Kidney (tissue), 13 donors: ENCODE measurements at regions not wholly inside any gene's neighbourhood (a gene's known extent, or its start where the extent isn't known, plus 50 kb on each side); places are given as distances from the start of the nearest gene placed in this dataset.

Experiments used
- DNase-seq, 5 donors: peaks; one replicate each; pipeline ENCODE4 v3.0.0-alpha.2; 2013 to 2020
- FAIRE-seq: peaks from 2 replicates; lab custom pipeline; 2012; peaks lifted over from hg19 to GRCh38; lab: Jason Lieb, UNC
- H3K27ac ChIP-seq, 2 donors: one replicate each; pipeline ENCODE4 v1.7.0; 2013; ENCODE audit warnings: low read depth in 2 of 2, low read length in 2 of 2, inconsistent platforms in 1 of 2
- H3K27me3 ChIP-seq: one replicate; pipeline ENCODE4 v1.7.1; 2013; ENCODE audit warnings: low read length, inconsistent platforms; ENCODE audit not compliant: control insufficient read depth, insufficient read depth
- H3K36me3 ChIP-seq, 3 donors: one replicate each; pipeline versions ENCODE4 v1.7.0 to v1.7.1; 2013; ENCODE audit warnings: low read length in 3 of 3, control low read depth in 1 of 3, inconsistent platforms in 1 of 3; ENCODE audit not compliant: insufficient read depth in 3 of 3, control insufficient read depth in 2 of 3
- H3K4me1 ChIP-seq, 3 donors: one replicate each; pipeline versions ENCODE4 v1.7.0 to v1.7.1; 2013; ENCODE audit warnings: low read length in 3 of 3, inconsistent platforms in 1 of 3, low read depth in 1 of 3; ENCODE audit not compliant: control insufficient read depth in 2 of 3, insufficient read depth in 2 of 3
- H3K4me3 ChIP-seq, 3 donors: one replicate each; pipeline versions ENCODE4 v1.7.0 to v1.8.1; 2013; ENCODE audit warnings: low read length in 3 of 3, control low read depth in 1 of 3, inconsistent platforms in 1 of 3
- H3K9ac ChIP-seq, 3 donors: one replicate each; pipeline versions ENCODE4 v1.7.0 to v1.7.1; 2013; ENCODE audit warnings: low read length in 3 of 3, control low read depth in 1 of 3, inconsistent platforms in 1 of 3
- H3K9me3 ChIP-seq, 3 donors: one replicate each; pipeline versions ENCODE4 v1.7.0 to v1.7.1; 2013; ENCODE audit warnings: low read length in 3 of 3, control low read depth in 1 of 3, inconsistent platforms in 1 of 3; ENCODE audit not compliant: control insufficient read depth in 2 of 3, insufficient read depth in 1 of 3
- CTCF ChIP-seq: IDR thresholded peaks from 3 replicates; pipeline ENCODE4 v1.5.1; 2012; ENCODE audit warnings: mild to moderate bottlenecking, moderate library complexity, borderline replicate concordance; ENCODE audit not compliant: insufficient read depth; ENCODE audit errors: extremely low read depth
- intact Hi-C: fragments of 100-400 bp; cut with DNase I; formaldehyde crosslinking; loops from one replicate; pipeline ENCODE4 v1.11.1; 2022
- donor health status: control.
- donor health status: control.
- donor health status: control.
- donor health status: control.
- donor health status: control.
- donor health status: DM: yes; HTN: yes; CAD: no.
- donor health status: Normal renal cell carcinoma (clear cell type).

DNA sequence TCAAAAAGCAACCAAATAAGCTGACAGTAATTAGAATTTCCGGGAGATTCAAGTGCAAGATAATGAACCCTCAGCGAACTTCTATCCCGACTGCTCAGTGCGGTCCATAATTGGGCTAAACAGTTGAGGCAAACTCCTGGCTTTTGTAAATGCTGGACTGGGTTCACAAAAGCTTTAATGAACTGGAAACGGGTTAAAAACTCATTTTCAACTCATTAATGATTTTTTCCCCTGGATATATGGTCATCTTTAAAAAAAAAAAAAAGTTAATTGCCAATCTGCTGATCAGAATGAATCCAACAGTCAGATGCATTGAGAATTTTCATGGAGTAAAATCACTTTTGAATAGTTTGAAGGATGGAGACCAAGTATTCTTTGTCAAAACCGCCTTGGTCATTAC, 79.5 kb upstream of the WWC1 start:
- Histone ChIP-seq H3K4me3 (no peak overlapping the region), H3K9me3 (no peaks in the 10 kb centered on the region), H3K36me3 (no peaks in the 10 kb centered on the region), H3K27me3 (no peaks in the 10 kb centered on the region), H3K27ac (no peak overlapping the region), H3K4me1 (no peaks in the 10 kb centered on the region), H3K9ac (no peak overlapping the region)
- no peak for FAIRE-seq
- DNase-seq: no peak
- intact Hi-C loops: loop anchor here (10.0 kb wide), 1 partner anchor 487 kb away; no protein-coding TSS in a partner anchor
- TF ChIP-seq CTCF: no peak

GRCh38 chr5:168214071-168214470, 77.4 kb upstream of the WWC1 start:
- no peaks in the 10 kb centered on the region for H3K4me1 ChIP-seq
- TF ChIP-seq CTCF: no peak
- intact Hi-C loops: loop anchor here (10.0 kb wide), 1 partner anchor 489 kb away; no protein-coding TSS in a partner anchor
- H3K27ac ChIP-seq: no peak overlapping the region
- no peak overlapping the region for H3K9ac ChIP-seq
- no peak overlapping the region for H3K4me3 ChIP-seq
- no peak for FAIRE-seq
- no peaks in the 10 kb centered on the region for H3K27me3 ChIP-seq
- no peaks in the 10 kb centered on the region for H3K36me3 ChIP-seq
- no peaks in the 10 kb centered on the region for H3K9me3 ChIP-seq
- no peak for DNase-seq

DNA sequence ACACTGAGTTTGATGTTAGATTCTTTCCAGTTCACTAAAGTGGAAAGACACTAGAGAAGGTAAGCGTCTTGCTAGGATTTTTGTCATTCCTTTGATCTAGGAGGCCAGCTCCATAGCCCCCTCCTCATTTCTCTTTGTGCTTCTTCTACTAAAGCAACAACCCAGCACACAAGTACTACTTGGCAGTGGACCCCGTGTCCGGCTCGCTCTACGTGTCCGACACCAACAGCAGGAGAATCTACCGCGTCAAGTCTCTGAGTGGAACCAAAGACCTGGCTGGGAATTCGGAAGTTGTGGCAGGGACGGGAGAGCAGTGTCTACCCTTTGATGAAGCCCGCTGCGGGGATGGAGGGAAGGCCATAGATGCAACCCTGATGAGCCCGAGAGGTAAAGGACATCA, 76.6 kb upstream of the WWC1 start:
- Histone ChIP-seq H3K9ac (no peak overlapping the region), H3K27me3 (no peaks in the 10 kb centered on the region), H3K36me3 (no peaks in the 10 kb centered on the region), H3K27ac (no peak overlapping the region), H3K9me3 (no peaks in the 10 kb centered on the region), H3K4me3 (no peak overlapping the region), H3K4me1 (peaks cover 0 to 3% (median 0%) of the 10 kb centered on the region in 3 donors)
- intact Hi-C loops: loop anchor here (10.0 kb wide), 1 partner anchor 490 kb away; no protein-coding TSS in a partner anchor
- TF ChIP-seq CTCF: no peak
- peak in 1 of 5 donors; percentile 10 for DNase-seq
- FAIRE-seq: no peak

DNA sequence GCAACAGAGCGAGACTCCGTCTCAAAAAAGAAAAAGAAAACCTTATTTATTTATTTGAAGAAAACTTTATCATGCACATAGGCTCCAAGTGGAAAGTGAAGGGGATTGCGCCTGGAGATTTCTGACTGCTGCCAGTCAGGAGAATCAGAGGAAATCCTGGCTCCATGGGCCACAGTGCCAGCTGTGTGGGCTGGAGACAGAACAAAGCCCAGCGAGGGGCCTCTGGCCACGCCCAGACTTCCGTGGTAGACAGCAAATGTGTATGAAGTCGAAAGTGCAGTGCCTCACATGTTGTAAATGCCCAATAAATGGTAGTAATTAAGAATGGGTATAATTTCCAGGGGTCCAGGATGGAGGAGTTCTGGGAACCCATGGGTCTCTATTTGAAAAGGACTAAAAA, 75.8 kb upstream of the WWC1 start:
- no peaks in the 10 kb centered on the region for H3K9me3 ChIP-seq
- no peak overlapping the region for H3K9ac ChIP-seq
- no peak for TF ChIP-seq CTCF
- no peaks in the 10 kb centered on the region for H3K27me3 ChIP-seq
- DNase-seq (no peak), FAIRE-seq (no peak)
- no peak overlapping the region for H3K4me3 ChIP-seq
- peaks cover 0 to 3% (median 0%) of the 10 kb centered on the region in 3 donors for H3K4me1 ChIP-seq
- no peaks in the 10 kb centered on the region for H3K36me3 ChIP-seq
- intact Hi-C loops: loop anchor here (10.0 kb wide), 1 partner anchor 491 kb away; no protein-coding TSS in a partner anchor
- H3K27ac ChIP-seq: no peak overlapping the region
